Activated CD4-positive, CD25-positive, alpha-beta regulatory T cell treated with anti-CD3 and anti-CD28 coated beads, Interleukin-2, amount 50 U/mL, for 72 hours (primary cell): ENCODE measurements at regions not wholly inside any gene's neighbourhood (a gene's known extent, or its start where the extent isn't known, plus 50 kb on each side); places are given as distances from the start of the nearest gene placed in this dataset.

Source experiments
- DNase-seq: peaks from one replicate; pipeline ENCODE4 v3.0.0; 2021

GRCh38 chr4:111836601-111837000 is 308.7 kb upstream of the FAM241A start:
- DNase-seq: no peak

GRCh38 chr4:111837761-111838160 is 307.5 kb upstream of the FAM241A start:
- no peak for DNase-seq

- no peak for DNase-seq
Measured at GRCh38 chr4:111838406-111838930, 306.8 kb upstream of the FAM241A start.

GRCh38 chr4:111839141-111839540 is 306.1 kb upstream of the FAM241A start:
- no peak for DNase-seq

- no peak for DNase-seq
Measured at GRCh38 chr4:111842336-111842735, 302.9 kb upstream of the FAM241A start.

GRCh38 chr4:111847296-111848008 is 297.8 kb upstream of the FAM241A start:
- no peak for DNase-seq

- no peak for DNase-seq
Measured at GRCh38 chr4:111849746-111850284, 295.4 kb upstream of the FAM241A start.

GRCh38 chr4:111854494-111855087 is 290.7 kb upstream of the FAM241A start:
- DNase-seq: no peak

- DNase-seq: no peak
Measured at GRCh38 chr4:111855308-111855707, 289.9 kb upstream of the FAM241A start.

GRCh38 chr4:111864066-111864465 is 281.2 kb upstream of the FAM241A start:
- DNase-seq: no peak

GRCh38 chr4:111869339-111869738 is 275.9 kb upstream of the FAM241A start:
- no peak for DNase-seq

GRCh38 chr4:111871802-111872201 is 273.5 kb upstream of the FAM241A start:
- no peak for DNase-seq

- DNase-seq: no peak
Measured at GRCh38 chr4:111873801-111874200, 271.5 kb upstream of the FAM241A start.

GRCh38 chr4:111879539-111879938 is 265.7 kb upstream of the FAM241A start:
- DNase-seq: no peak

- DNase-seq: no peak
Measured at GRCh38 chr4:111880116-111880515, 265.1 kb upstream of the FAM241A start.

- no peak for DNase-seq
Measured at GRCh38 chr4:111883557-111883999, 261.7 kb upstream of the FAM241A start.

GRCh38 chr4:111890412-111890811 is 254.8 kb upstream of the FAM241A start:
- no peak for DNase-seq

GRCh38 chr4:111905511-111905910 is 239.7 kb upstream of the FAM241A start:
- no peak for DNase-seq

- no peak for DNase-seq
Measured at GRCh38 chr4:111919639-111920038, 225.6 kb upstream of the FAM241A start.

GRCh38 chr4:111921714-111922113 is 223.5 kb upstream of the FAM241A start:
- DNase-seq: no peak

GRCh38 chr4:111923786-111924185 is 221.5 kb upstream of the FAM241A start:
- no peak for DNase-seq

- no peak for DNase-seq
Measured at GRCh38 chr4:111924696-111925095, 220.6 kb upstream of the FAM241A start.

- DNase-seq: no peak
Measured at GRCh38 chr4:111930659-111931058, 214.6 kb upstream of the FAM241A start.

GRCh38 chr4:111933703-111934102 is 211.6 kb upstream of the FAM241A start:
- DNase-seq: no peak
